ENCODE measurements at regions not wholly inside any gene's neighbourhood (a gene's known extent, or its start where the extent isn't known, plus 50 kb on each side); places are given as distances from the start of the nearest gene placed in this dataset.

DNA sequence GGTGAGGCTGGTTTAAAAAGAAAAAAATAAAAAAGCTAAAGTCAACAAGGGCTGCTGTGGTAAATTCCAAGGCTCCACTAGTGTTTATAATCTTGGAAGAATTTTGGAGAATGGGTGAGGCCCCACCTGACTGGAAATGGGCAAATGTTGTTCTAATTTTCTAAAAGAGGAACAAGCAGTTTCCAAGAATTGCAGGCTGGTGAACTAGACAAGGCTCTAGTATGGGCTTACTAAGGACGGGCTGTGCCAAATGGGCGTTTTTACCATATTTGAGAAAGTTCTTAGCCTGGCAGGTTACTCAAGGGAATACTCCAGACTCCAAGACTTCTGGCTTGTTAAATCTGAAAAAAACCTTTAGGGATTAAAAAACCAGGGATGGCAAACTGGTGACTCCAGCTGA is 67.0 kb upstream of the ABHD2 start:
- TF ChIP-seq, protein P1, sequence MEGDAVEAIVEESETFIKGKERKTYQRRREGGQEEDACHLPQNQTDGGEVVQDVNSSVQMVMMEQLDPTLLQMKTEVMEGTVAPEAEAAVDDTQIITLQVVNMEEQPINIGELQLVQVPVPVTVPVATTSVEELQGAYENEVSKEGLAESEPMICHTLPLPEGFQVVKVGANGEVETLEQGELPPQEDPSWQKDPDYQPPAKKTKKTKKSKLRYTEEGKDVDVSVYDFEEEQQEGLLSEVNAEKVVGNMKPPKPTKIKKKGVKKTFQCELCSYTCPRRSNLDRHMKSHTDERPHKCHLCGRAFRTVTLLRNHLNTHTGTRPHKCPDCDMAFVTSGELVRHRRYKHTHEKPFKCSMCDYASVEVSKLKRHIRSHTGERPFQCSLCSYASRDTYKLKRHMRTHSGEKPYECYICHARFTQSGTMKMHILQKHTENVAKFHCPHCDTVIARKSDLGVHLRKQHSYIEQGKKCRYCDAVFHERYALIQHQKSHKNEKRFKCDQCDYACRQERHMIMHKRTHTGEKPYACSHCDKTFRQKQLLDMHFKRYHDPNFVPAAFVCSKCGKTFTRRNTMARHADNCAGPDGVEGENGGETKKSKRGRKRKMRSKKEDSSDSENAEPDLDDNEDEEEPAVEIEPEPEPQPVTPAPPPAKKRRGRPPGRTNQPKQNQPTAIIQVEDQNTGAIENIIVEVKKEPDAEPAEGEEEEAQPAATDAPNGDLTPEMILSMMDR (IDR thresholded peaks at IDR 0.05; ENCODE audit: low read depth, low read length) = no peak
- no peak for TF ChIP-seq POLR2A (IDR thresholded peaks at IDR 0.05; ENCODE audit: extremely low read depth, insufficient read length)
- TF ChIP-seq, protein P2, sequence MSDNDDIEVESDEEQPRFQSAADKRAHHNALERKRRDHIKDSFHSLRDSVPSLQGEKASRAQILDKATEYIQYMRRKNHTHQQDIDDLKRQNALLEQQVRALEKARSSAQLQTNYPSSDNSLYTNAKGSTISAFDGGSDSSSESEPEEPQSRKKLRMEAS (IDR thresholded peaks at IDR 0.05; ENCODE audit: low read depth, low read length) = no peak
